ENCODE measurements at regions not wholly inside any gene's neighbourhood (a gene's known extent, or its start where the extent isn't known, plus 50 kb on each side); places are given as distances from the start of the nearest gene placed in this dataset.

GRCh38 chr16:24430954-24431760 is 108.2 kb upstream of the RBBP6 start:
- peak; percentile 46 for DNase-seq (ENCODE audit: low read depth)
- TF ChIP-seq POLR2A (IDR thresholded peaks at IDR 0.05; ENCODE audit: extremely low read depth, insufficient read length) (no peak), CTCF (IDR thresholded peaks at IDR 0.05; ENCODE audit: low read depth, low read length) (no peak), MYC (IDR thresholded peaks at IDR 0.05; ENCODE audit: low read depth, low read length) (no peak)
- TF ChIP-seq, protein P1, sequence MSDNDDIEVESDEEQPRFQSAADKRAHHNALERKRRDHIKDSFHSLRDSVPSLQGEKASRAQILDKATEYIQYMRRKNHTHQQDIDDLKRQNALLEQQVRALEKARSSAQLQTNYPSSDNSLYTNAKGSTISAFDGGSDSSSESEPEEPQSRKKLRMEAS (IDR thresholded peaks at IDR 0.05; ENCODE audit: low read depth, low read length) = no peak
- H3K4me3 ChIP-seq (ENCODE audit: low read depth, low read length) = no peak overlapping the region

DNA sequence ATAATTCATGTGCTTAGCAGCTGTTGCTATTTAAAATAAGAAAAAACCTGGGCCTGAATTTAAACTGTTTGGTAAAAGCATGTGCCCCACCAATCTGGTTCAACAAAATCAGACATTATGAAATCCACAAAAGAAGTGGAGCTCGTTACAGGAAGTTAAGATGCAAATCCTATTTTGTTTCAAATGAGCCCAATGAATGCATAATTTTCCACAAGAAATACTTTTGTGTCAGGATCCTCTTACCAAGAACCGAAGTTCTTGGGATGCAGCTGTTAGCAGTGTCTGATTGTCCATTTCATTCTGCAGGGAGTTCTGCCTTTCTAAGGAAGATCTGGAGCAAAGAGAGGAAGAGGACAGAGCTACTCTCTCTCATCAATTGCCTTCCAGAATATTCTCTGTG is 105.7 kb upstream of the RBBP6 start:
- no peak for DNase-seq (ENCODE audit: low read depth)
- H3K4me3 ChIP-seq (ENCODE audit: low read depth, low read length) = no peak overlapping the region
- TF ChIP-seq, protein P1 (IDR thresholded peaks at IDR 0.05; ENCODE audit: low read depth, low read length) = no peak
- no peak for TF ChIP-seq MYC (IDR thresholded peaks at IDR 0.05; ENCODE audit: low read depth, low read length)
- no peak for TF ChIP-seq POLR2A (IDR thresholded peaks at IDR 0.05; ENCODE audit: extremely low read depth, insufficient read length)
- TF ChIP-seq CTCF (IDR thresholded peaks at IDR 0.05; ENCODE audit: low read depth, low read length) = no peak

- no peak for TF ChIP-seq MYC (IDR thresholded peaks at IDR 0.05; ENCODE audit: low read depth, low read length)
- no peak for TF ChIP-seq CTCF (IDR thresholded peaks at IDR 0.05; ENCODE audit: low read depth, low read length)
- no peak for TF ChIP-seq POLR2A (IDR thresholded peaks at IDR 0.05; ENCODE audit: extremely low read depth, insufficient read length)
- TF ChIP-seq, protein P1 (IDR thresholded peaks at IDR 0.05; ENCODE audit: low read depth, low read length) = no peak
- H3K4me3 ChIP-seq (ENCODE audit: low read depth, low read length) = no peak overlapping the region
- peak; percentile 59 for DNase-seq (ENCODE audit: low read depth)
These were observed 99.1 kb upstream of the RBBP6 start for GRCh38 chr16:24440306-24440705.

GRCh38 chr16:24442631-24443030 is 96.7 kb upstream of the RBBP6 start:
- DNase-seq (ENCODE audit: low read depth) = no peak
- H3K4me3 ChIP-seq (ENCODE audit: low read depth, low read length) = no peak overlapping the region
- TF ChIP-seq MYC (IDR thresholded peaks at IDR 0.05; ENCODE audit: low read depth, low read length) (no peak), CTCF (IDR thresholded peaks at IDR 0.05; ENCODE audit: low read depth, low read length) (no peak), POLR2A (IDR thresholded peaks at IDR 0.05; ENCODE audit: extremely low read depth, insufficient read length) (no peak)
- TF ChIP-seq, protein P1 (IDR thresholded peaks at IDR 0.05; ENCODE audit: low read depth, low read length) = no peak

- H3K4me3 ChIP-seq (ENCODE audit: low read depth, low read length) = no peak overlapping the region
- TF ChIP-seq CTCF (IDR thresholded peaks at IDR 0.05; ENCODE audit: low read depth, low read length) (no peak), MYC (IDR thresholded peaks at IDR 0.05; ENCODE audit: low read depth, low read length) (no peak), POLR2A (IDR thresholded peaks at IDR 0.05; ENCODE audit: extremely low read depth, insufficient read length) (no peak)
- TF ChIP-seq, protein P1 (IDR thresholded peaks at IDR 0.05; ENCODE audit: low read depth, low read length) = no peak
- no peak for DNase-seq (ENCODE audit: low read depth)
These were observed 94.2 kb upstream of the RBBP6 start for GRCh38 chr16:24445216-24445615.

Measured in NB4 (cell line).